ENCODE measurements at regions not wholly inside any gene's neighbourhood (a gene's known extent, or its start where the extent isn't known, plus 50 kb on each side); places are given as distances from the start of the nearest gene placed in this dataset.

- H3K27me3 ChIP-seq = no peaks in the 10 kb centered on the region
- H3K27ac ChIP-seq = no peak overlapping the region
- no peaks in the 10 kb centered on the region for H3K9me3 ChIP-seq
- no peak overlapping the region for H3K4me3 ChIP-seq
- H3K4me1 ChIP-seq = peaks cover 3 to 6% of the 10 kb centered on the region in 2 donors
- no peak for TF ChIP-seq CTCF (IDR thresholded peaks at IDR 0.05)
- DNase-seq (no peak), ATAC-seq (no peak)
- intact Hi-C loops (cut with DNase I) = no loop called here
- no peaks in the 10 kb centered on the region for H3K36me3 ChIP-seq
Observed at GRCh38 chr6:132959639-132960326, 145.4 kb downstream of the RPS12 start.

GRCh38 chr6:132960720-132961119, 146.4 kb downstream of the RPS12 start:
- Histone ChIP-seq H3K27ac (no peak overlapping the region), H3K4me1 (peaks cover 3 to 6% of the 10 kb centered on the region in 2 donors), H3K4me3 (no peak overlapping the region), H3K36me3 (no peaks in the 10 kb centered on the region), H3K9me3 (no peaks in the 10 kb centered on the region), H3K27me3 (no peaks in the 10 kb centered on the region)
- no peak for DNase-seq
- no peak for TF ChIP-seq CTCF (IDR thresholded peaks at IDR 0.05)
- intact Hi-C loops (cut with DNase I) = no loop called here
- ATAC-seq = peak; percentile 68

GRCh38 chr6:132961122-132961521, 146.8 kb downstream of the RPS12 start:
- no peak overlapping the region for H3K4me3 ChIP-seq
- H3K27me3 ChIP-seq = no peaks in the 10 kb centered on the region
- no peaks in the 10 kb centered on the region for H3K9me3 ChIP-seq
- intact Hi-C loops (cut with DNase I) = no loop called here
- no peaks in the 10 kb centered on the region for H3K36me3 ChIP-seq
- no peak for DNase-seq
- ATAC-seq = peak; percentile 82
- no peak for TF ChIP-seq CTCF (IDR thresholded peaks at IDR 0.05)
- H3K4me1 ChIP-seq = peaks cover 3 to 6% of the 10 kb centered on the region in 2 donors
- H3K27ac ChIP-seq = no peak overlapping the region

- Histone ChIP-seq H3K27ac (no peak overlapping the region), H3K4me1 (peaks cover 3 to 6% of the 10 kb centered on the region in 2 donors), H3K4me3 (no peak overlapping the region), H3K9me3 (no peaks in the 10 kb centered on the region), H3K27me3 (no peaks in the 10 kb centered on the region), H3K36me3 (no peaks in the 10 kb centered on the region)
- intact Hi-C loops (cut with DNase I) = no loop called here
- DNase-seq = no peak
- ATAC-seq = peak; percentile 34
- no peak for TF ChIP-seq CTCF (IDR thresholded peaks at IDR 0.05)
Observed at GRCh38 chr6:132961610-132962009, 147.2 kb downstream of the RPS12 start.

- no peaks in the 10 kb centered on the region for H3K27me3 ChIP-seq
- intact Hi-C loops (cut with DNase I) = no loop called here
- no peaks in the 10 kb centered on the region for H3K9me3 ChIP-seq
- peak; percentile 42 to 72 for TF ChIP-seq CTCF (IDR thresholded peaks at IDR 0.05)
- no peaks in the 10 kb centered on the region for H3K36me3 ChIP-seq
- peaks cover 3 to 6% of the 10 kb centered on the region in 2 donors for H3K4me1 ChIP-seq
- no peak overlapping the region for H3K4me3 ChIP-seq
- ATAC-seq (peak; percentile 88), DNase-seq (peak in 3 of 4 donors; percentile 39 to 58 (median 53))
- no peak overlapping the region for H3K27ac ChIP-seq
Observed at GRCh38 chr6:132962936-132963868, 148.8 kb downstream of the RPS12 start.
